GM12874 (cell line): ENCODE measurements at regions not wholly inside any gene's neighbourhood (a gene's known extent, or its start where the extent isn't known, plus 50 kb on each side); places are given as distances from the start of the nearest gene placed in this dataset.

Source experiments
- TF ChIP-seq, protein P1 (sequence below): IDR thresholded peaks from 2 replicates; pipeline ENCODE4 v1.5.1; 2011; ENCODE audit warnings: low read depth, mild to moderate bottlenecking, control low read depth, low read length, moderate library complexity; ENCODE audit not compliant: insufficient read depth

DNA sequence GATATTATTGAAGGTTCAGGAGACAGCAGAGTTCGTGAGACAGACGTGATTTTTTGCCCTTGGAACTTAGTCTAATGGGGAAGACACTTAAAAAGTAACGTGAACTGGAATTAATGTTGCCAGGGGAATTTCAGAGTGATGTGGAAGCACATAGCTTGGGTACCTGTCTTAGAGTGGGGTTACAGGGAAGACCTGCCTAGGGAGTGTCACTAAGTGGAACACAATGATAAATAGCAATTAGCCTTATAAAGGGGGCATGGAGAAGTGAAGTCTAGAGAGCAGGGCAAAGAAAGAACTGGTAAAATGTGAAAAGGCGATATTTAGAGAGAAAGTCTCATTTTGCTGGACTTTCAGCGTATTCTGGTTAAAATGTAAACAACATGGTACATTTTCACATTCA, 306.0 kb upstream of the TCF4 start:
- TF ChIP-seq, protein P1, sequence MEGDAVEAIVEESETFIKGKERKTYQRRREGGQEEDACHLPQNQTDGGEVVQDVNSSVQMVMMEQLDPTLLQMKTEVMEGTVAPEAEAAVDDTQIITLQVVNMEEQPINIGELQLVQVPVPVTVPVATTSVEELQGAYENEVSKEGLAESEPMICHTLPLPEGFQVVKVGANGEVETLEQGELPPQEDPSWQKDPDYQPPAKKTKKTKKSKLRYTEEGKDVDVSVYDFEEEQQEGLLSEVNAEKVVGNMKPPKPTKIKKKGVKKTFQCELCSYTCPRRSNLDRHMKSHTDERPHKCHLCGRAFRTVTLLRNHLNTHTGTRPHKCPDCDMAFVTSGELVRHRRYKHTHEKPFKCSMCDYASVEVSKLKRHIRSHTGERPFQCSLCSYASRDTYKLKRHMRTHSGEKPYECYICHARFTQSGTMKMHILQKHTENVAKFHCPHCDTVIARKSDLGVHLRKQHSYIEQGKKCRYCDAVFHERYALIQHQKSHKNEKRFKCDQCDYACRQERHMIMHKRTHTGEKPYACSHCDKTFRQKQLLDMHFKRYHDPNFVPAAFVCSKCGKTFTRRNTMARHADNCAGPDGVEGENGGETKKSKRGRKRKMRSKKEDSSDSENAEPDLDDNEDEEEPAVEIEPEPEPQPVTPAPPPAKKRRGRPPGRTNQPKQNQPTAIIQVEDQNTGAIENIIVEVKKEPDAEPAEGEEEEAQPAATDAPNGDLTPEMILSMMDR: no peak

DNA sequence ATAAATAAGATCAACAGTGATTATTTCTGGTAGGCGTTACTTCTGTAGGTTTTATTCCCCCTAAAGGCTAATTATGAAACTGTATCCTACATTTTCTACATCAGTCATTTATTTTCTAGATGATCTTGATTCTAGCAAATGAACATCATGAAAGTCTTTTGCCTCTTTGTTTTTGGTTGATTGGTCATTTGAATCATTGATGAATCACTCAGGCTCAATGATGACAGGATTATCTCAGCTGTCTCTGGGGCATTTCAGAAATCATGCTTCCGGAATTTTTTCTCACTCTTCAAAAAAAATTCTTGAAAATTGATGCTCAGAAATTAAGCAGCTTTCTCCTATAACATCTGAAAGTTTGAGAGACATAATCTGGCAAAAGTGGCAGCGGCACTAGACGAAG, 298.9 kb upstream of the TCF4 start:
- TF ChIP-seq, protein P1: no peak

DNA sequence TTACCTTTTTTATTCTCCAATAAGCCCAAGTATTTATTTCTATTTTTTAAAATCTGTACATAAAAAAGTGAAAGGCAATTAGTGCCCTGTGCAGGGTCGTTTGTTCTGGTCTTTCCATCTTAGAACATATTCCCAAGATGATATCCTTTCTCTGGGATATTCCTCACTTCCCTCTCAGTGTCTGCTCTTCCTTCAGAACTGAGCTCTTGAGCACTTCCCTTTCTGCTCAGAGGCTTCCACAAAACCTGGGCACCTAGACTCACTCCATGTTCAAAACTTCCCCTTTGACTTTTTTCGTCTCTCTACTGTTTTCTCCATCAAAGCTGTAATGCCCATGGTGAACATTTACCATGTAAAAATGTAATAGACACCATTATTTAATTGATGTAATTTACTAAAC, 296.5 kb upstream of the TCF4 start:
- TF ChIP-seq, protein P1: no peak

DNA sequence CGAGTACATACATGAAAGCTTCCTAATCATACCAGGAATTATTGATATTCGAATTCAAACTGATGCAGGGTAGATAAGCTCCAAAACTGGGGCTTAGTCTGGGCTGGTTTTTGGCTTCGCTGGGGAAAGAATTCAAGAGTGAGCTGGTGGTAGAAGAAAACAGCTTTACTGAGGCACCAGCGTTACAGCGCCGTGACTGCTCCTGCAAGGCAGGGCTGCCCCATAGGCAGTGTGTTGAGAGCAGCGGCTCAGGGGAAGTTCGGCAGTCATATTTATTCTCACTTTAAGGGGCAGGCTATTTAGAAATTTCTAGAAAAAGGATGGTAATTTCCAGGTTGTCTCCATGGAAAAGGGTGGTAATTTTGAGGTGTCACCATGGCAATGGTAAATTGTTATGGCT, 292.6 kb upstream of the TCF4 start:
- TF ChIP-seq, protein P1: no peak

DNA sequence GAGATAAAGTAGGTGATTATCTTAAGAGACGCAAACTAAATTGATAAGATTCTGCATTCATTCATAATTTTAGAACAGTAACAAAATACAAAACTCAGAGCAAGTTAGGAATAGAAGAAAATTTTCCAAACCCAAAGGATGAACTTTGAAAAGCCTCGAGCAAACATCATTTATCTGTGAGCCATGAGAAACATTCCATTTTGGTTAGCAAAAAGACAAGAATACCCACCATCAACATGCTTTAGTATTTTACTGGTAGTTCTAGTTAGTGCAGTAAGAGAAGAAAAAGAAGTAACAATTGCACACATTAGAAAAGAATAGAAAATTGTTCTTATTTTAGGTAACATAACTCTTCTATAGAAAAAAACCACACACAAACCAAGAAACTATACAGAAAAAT, 291.3 kb upstream of the TCF4 start:
- TF ChIP-seq, protein P1: no peak

DNA sequence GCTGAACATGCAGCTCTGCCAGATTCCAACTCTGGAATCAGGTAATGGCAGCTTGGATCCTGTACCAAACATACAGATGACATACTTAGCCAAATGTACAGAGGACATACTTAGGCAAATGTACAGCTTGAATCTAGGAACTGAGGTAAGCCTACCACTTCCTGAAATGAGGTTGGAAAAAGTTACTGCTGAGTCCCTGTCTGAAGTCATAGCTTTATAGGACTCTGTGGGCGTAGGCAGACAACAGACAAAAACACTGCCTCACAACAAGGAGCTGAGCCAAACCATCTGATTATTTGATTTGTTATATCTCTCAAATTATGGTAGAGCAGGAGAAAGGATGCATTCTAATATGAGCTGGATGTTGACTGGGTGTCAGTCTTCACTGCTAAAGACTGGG, 290.2 kb upstream of the TCF4 start:
- TF ChIP-seq, protein P1: no peak

DNA sequence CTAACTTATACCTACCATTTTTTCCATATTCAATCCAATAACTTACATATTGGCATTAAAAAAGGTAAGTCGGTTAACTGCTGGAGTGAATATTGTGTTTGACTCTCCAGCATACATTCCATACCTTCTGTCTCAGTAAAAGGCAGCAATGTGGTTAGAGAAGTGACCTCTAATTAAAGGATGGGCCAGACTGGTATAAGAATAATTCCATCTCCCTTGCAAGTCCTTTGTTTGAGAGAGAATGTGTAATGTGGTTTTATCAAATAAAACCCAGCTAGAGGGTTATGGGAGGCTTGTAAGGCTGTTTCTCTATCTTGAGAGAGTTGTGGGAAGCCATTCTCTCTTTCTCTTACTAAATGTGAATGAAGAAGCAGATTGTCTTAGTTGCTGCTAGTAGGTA, 289.3 kb upstream of the TCF4 start:
- TF ChIP-seq, protein P1: no peak

DNA sequence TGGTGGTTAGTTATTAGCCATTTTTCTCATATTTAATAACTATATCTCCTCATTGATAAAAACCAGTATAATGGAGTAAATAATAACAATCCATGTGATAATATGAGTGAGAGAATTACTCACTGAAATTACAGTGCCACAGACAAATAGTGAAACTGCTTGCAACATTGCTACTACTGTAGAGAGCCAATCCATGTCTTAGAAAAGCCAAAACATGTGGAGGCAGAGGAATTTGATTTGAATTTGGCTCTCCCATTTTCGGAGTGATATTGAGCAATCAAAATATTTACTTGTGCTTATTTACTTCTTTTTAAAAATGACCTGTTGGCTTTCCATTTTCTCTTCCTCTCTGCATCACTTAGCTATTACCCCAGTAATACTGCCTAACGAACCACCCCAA, 288.3 kb upstream of the TCF4 start:
- TF ChIP-seq, protein P1: no peak
